ENCODE measurements at regions not wholly inside any gene's neighbourhood (a gene's known extent, or its start where the extent isn't known, plus 50 kb on each side); places are given as distances from the start of the nearest gene placed in this dataset.
A peak's percentile ranks its signal among the peaks of the same experiment; 100 is the strongest.

- TF ChIP-seq ZNF274 (IDR thresholded peaks at IDR 0.05; ENCODE audit: low read depth, low read length): no peak
Observed at GRCh38 chr10:10520491-10521385, 496.9 kb upstream of the CELF2 start.

GRCh38 chr10:10526846-10527245, 490.8 kb upstream of the CELF2 start:
- H3K27me3 ChIP-seq (ENCODE audit: insufficient read depth, insufficient read length): no peaks in the 10 kb centered on the region
- no peak overlapping the region for H3K4me3 ChIP-seq (ENCODE audit: insufficient read length, low read depth)
- TF ChIP-seq YY1 (IDR thresholded peaks at IDR 0.05; ENCODE audit: insufficient read depth, insufficient read length) (no peak), SUZ12 (IDR thresholded peaks at IDR 0.05; ENCODE audit: extremely low read depth, insufficient read depth, insufficient read length) (no peak), ZNF274 (IDR thresholded peaks at IDR 0.05; ENCODE audit: low read depth, low read length) (no peak)
- no peaks in the 10 kb centered on the region for H3K36me3 ChIP-seq (ENCODE audit: insufficient read depth, insufficient read length, low read length)
- no peak for DNase-seq (ENCODE audit: low read depth, low spot score)
- H3K9me3 ChIP-seq (ENCODE audit: insufficient read depth, low read length): no peaks in the 10 kb centered on the region
- no peak overlapping the region for H3K9ac ChIP-seq (ENCODE audit: insufficient read length, low read depth)
- H3K4me1 ChIP-seq (ENCODE audit: insufficient read depth, insufficient read length): no peaks in the 10 kb centered on the region

More at GRCh38 chr10:10520491-10521385, 496.9 kb upstream of the CELF2 start:
- H3K9me3 ChIP-seq (ENCODE audit: insufficient read depth, low read length): no peaks in the 10 kb centered on the region
- H3K27me3 ChIP-seq (ENCODE audit: insufficient read depth, insufficient read length): no peaks in the 10 kb centered on the region
- H3K9ac ChIP-seq (ENCODE audit: insufficient read length, low read depth): no peak overlapping the region
- H3K36me3 ChIP-seq (ENCODE audit: insufficient read depth, insufficient read length, low read length): no peaks in the 10 kb centered on the region
- H3K4me1 ChIP-seq (ENCODE audit: insufficient read depth, insufficient read length): no peaks in the 10 kb centered on the region
- H3K4me3 ChIP-seq (ENCODE audit: insufficient read length, low read depth): no peak overlapping the region
- DNase-seq (ENCODE audit: low read depth, low spot score): no peak

DNA sequence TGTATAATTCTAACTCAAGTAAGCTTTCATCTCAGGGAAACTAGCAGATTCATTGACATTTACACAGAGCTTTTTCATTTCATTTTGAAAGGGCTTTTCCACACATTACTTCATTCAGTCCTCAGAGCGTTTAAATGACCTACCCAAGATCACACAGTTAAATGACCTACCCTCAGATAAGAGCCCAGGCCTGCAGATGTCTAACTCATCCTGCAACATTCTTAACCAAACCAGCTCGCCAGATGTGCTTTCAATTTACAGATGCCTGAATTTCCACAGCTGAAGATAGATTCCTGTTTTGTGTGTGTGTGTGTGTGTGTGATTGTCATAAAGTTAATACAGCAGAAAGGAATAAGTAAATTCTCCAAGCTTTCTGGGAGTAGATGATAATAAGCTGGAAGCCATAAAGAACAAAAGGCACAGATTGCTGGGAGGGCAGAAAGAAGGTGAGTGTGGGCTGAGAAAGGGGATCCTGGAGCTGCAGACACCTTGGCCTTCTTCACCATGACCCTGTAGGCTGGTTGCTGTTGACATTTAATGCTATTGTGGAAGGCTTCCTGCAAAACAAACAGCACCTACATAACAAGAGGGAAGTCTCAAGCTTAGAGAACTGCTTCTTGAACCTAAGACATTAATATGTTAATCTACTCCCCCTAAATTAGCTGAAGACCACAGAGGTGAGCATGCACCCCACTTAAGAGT, 489.7 kb upstream of the CELF2 start:
- Histone ChIP-seq H3K27me3 (ENCODE audit: insufficient read depth, insufficient read length) (no peaks in the 10 kb centered on the region), H3K36me3 (ENCODE audit: insufficient read depth, insufficient read length, low read length) (no peaks in the 10 kb centered on the region), H3K4me3 (ENCODE audit: insufficient read length, low read depth) (no peak overlapping the region), H3K9ac (ENCODE audit: insufficient read length, low read depth) (no peak overlapping the region), H3K9me3 (ENCODE audit: insufficient read depth, low read length) (no peaks in the 10 kb centered on the region), H3K4me1 (ENCODE audit: insufficient read depth, insufficient read length) (no peaks in the 10 kb centered on the region)
- peak; percentile 25 for DNase-seq (ENCODE audit: low read depth, low spot score)
- TF ChIP-seq SUZ12 (IDR thresholded peaks at IDR 0.05; ENCODE audit: extremely low read depth, insufficient read depth, insufficient read length) (no peak), YY1 (IDR thresholded peaks at IDR 0.05; ENCODE audit: insufficient read depth, insufficient read length) (no peak), ZNF274 (IDR thresholded peaks at IDR 0.05; ENCODE audit: low read depth, low read length) (no peak)

DNA sequence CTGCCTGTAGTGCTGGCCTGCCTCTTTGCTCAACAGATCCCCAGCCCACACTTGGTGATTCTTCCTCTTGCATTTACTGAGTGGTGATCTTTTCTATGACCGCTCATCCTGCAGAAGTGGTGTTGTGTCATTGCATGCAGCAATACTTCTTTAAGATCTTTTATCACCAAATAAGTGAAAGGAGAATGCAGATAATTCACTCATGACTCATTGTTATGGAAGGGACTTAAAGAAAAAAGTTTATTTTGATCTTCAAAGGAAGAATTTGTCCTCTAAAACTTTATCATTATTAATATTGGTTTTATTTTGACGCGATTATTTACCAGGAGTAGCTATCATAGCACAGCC, 489.1 kb upstream of the CELF2 start:
- TF ChIP-seq SUZ12 (IDR thresholded peaks at IDR 0.05; ENCODE audit: extremely low read depth, insufficient read depth, insufficient read length) (no peak), ZNF274 (IDR thresholded peaks at IDR 0.05; ENCODE audit: low read depth, low read length) (no peak), YY1 (IDR thresholded peaks at IDR 0.05; ENCODE audit: insufficient read depth, insufficient read length) (no peak)
- Histone ChIP-seq H3K4me1 (ENCODE audit: insufficient read depth, insufficient read length) (no peaks in the 10 kb centered on the region), H3K36me3 (ENCODE audit: insufficient read depth, insufficient read length, low read length) (no peaks in the 10 kb centered on the region), H3K9me3 (ENCODE audit: insufficient read depth, low read length) (no peaks in the 10 kb centered on the region), H3K4me3 (ENCODE audit: insufficient read length, low read depth) (no peak overlapping the region), H3K9ac (ENCODE audit: insufficient read length, low read depth) (no peak overlapping the region), H3K27me3 (ENCODE audit: insufficient read depth, insufficient read length) (no peaks in the 10 kb centered on the region)
- DNase-seq (ENCODE audit: low read depth, low spot score): no peak

DNA sequence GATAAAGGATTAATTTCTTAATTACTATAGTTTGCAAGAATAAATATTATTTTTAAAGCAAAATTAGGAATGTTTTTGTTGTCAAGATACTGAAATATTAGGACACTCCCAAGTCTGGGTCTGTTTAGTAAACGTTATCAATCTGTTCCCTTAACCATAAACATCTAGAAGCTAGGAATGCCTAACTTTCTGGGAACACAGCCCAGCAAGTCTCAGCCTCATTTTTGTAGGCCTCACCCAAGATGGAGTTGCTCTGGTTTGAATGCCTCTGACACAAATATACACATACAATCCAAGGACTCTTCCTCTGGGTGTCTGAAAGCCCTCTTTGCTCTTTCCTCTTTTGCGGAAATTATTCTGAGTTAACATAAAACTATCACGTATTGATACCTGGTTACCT, 487.4 kb upstream of the CELF2 start:
- Histone ChIP-seq H3K4me1 (ENCODE audit: insufficient read depth, insufficient read length) (no peaks in the 10 kb centered on the region), H3K9me3 (ENCODE audit: insufficient read depth, low read length) (no peaks in the 10 kb centered on the region), H3K4me3 (ENCODE audit: insufficient read length, low read depth) (no peak overlapping the region), H3K9ac (ENCODE audit: insufficient read length, low read depth) (no peak overlapping the region), H3K27me3 (ENCODE audit: insufficient read depth, insufficient read length) (no peaks in the 10 kb centered on the region), H3K36me3 (ENCODE audit: insufficient read depth, insufficient read length, low read length) (no peaks in the 10 kb centered on the region)
- TF ChIP-seq YY1 (IDR thresholded peaks at IDR 0.05; ENCODE audit: insufficient read depth, insufficient read length) (no peak), ZNF274 (IDR thresholded peaks at IDR 0.05; ENCODE audit: low read depth, low read length) (no peak), SUZ12 (IDR thresholded peaks at IDR 0.05; ENCODE audit: extremely low read depth, insufficient read depth, insufficient read length) (no peak)
- DNase-seq (ENCODE audit: low read depth, low spot score): no peak

GRCh38 chr10:10532236-10532635, 485.4 kb upstream of the CELF2 start:
- H3K9me3 ChIP-seq (ENCODE audit: insufficient read depth, low read length): no peaks in the 10 kb centered on the region

GRCh38 chr10:10532826-10533225, 484.8 kb upstream of the CELF2 start:
- TF ChIP-seq ZNF274 (IDR thresholded peaks at IDR 0.05; ENCODE audit: low read depth, low read length) (no peak), YY1 (IDR thresholded peaks at IDR 0.05; ENCODE audit: insufficient read depth, insufficient read length) (no peak), SUZ12 (IDR thresholded peaks at IDR 0.05; ENCODE audit: extremely low read depth, insufficient read depth, insufficient read length) (no peak)
- Histone ChIP-seq H3K36me3 (ENCODE audit: insufficient read depth, insufficient read length, low read length) (no peaks in the 10 kb centered on the region), H3K9me3 (ENCODE audit: insufficient read depth, low read length) (no peaks in the 10 kb centered on the region), H3K9ac (ENCODE audit: insufficient read length, low read depth) (no peak overlapping the region), H3K4me1 (ENCODE audit: insufficient read depth, insufficient read length) (no peaks in the 10 kb centered on the region), H3K4me3 (ENCODE audit: insufficient read length, low read depth) (no peak overlapping the region), H3K27me3 (ENCODE audit: insufficient read depth, insufficient read length) (no peaks in the 10 kb centered on the region)
- DNase-seq (ENCODE audit: low read depth, low spot score): no peak

More at GRCh38 chr10:10532236-10532635, 485.4 kb upstream of the CELF2 start:
- Histone ChIP-seq H3K4me3 (ENCODE audit: insufficient read length, low read depth) (no peak overlapping the region), H3K36me3 (ENCODE audit: insufficient read depth, insufficient read length, low read length) (no peaks in the 10 kb centered on the region), H3K9ac (ENCODE audit: insufficient read length, low read depth) (no peak overlapping the region), H3K4me1 (ENCODE audit: insufficient read depth, insufficient read length) (no peaks in the 10 kb centered on the region), H3K27me3 (ENCODE audit: insufficient read depth, insufficient read length) (no peaks in the 10 kb centered on the region)
- DNase-seq (ENCODE audit: low read depth, low spot score): no peak
- TF ChIP-seq YY1 (IDR thresholded peaks at IDR 0.05; ENCODE audit: insufficient read depth, insufficient read length) (no peak), ZNF274 (IDR thresholded peaks at IDR 0.05; ENCODE audit: low read depth, low read length) (no peak), SUZ12 (IDR thresholded peaks at IDR 0.05; ENCODE audit: extremely low read depth, insufficient read depth, insufficient read length) (no peak)
